SK-N-MC (cell line): ENCODE measurements at regions not wholly inside any gene's neighbourhood (a gene's known extent, or its start where the extent isn't known, plus 50 kb on each side); places are given as distances from the start of the nearest gene placed in this dataset.

ENCODE experiments used
- EZH2 ChIP-seq: fragments of 200-600 bp; sonication (generic); IDR thresholded peaks from one replicate; pipeline ENCODE4 v1.6.1; 2017; ENCODE audit warnings: antibody characterized with exemption
- FOXP2 ChIP-seq: optimal IDR thresholded peaks from 2 replicates; pipeline ENCODE3; 2011; ENCODE audit warnings: mild to moderate bottlenecking, moderate library complexity; ENCODE audit not compliant: insufficient read depth; ENCODE audit errors: extremely low read length, control extremely low read depth
- POLR2AphosphoS5 ChIP-seq: IDR thresholded peaks from 2 replicates; pipeline ENCODE4 v1.6.1; 2012; ENCODE audit warnings: mild to moderate bottlenecking, low read depth, low read length, borderline replicate concordance

GRCh38 chr2:120685066-120685973, 50.3 kb upstream of the GLI2 start:
- no peak for TF ChIP-seq POLR2AphosphoS5
- no peak for TF ChIP-seq EZH2
- TF ChIP-seq FOXP2 = no peak
